ENCODE measurements at regions not wholly inside any gene's neighbourhood (a gene's known extent, or its start where the extent isn't known, plus 50 kb on each side); places are given as distances from the start of the nearest gene placed in this dataset.

DNA sequence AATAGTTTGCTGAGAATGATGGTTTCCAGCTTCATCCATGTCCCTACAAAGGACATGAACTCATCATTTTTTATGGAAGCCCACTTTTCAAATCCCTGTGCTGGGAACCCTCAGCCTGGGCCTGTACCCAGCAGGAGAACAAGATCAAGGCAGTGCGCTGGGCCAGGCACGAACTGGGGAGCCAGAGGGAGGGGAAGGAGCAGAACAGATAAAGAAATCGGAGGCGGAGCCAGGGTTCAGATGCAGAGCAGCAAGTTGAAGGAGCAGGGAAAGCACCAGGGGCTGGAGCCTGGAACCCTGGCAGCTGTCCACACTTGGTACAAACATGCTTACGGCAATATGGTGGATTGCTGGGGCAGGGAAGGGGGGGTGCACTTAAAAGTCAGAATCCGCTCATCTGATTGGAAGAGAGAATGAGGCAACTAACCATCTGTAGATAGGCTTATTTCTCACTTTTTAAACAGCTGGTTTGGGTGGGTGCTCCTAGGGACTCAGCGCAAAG is 107.5 kb downstream of the NOG start:
- no peak for TF ChIP-seq NFIC (IDR thresholded peaks at IDR 0.05)
- TF ChIP-seq USF1 (IDR thresholded peaks at IDR 0.05) = no peak
- TF ChIP-seq REST (IDR thresholded peaks at IDR 0.05; ENCODE audit: low read depth) = no peak
- no peak for TF ChIP-seq CREB1 (IDR thresholded peaks at IDR 0.05; ENCODE audit: low read depth)

- TF ChIP-seq ZBTB7A (IDR thresholded peaks at IDR 0.05; ENCODE audit: low read depth) (no peak), EP300 (IDR thresholded peaks at IDR 0.05; ENCODE audit: borderline replicate concordance) (no peak), FOXM1 (IDR thresholded peaks at IDR 0.05; ENCODE audit: borderline replicate concordance, low read depth) (no peak), USF1 (IDR thresholded peaks at IDR 0.05) (no peak), MAX (IDR thresholded peaks at IDR 0.05) (no peak), YY1 (IDR thresholded peaks at IDR 0.05; ENCODE audit: low read depth) (no peak), TAF1 (IDR thresholded peaks at IDR 0.05; ENCODE audit: low read depth) (no peak), TEAD4 (IDR thresholded peaks at IDR 0.05) (no peak), EGR1 (IDR thresholded peaks at IDR 0.05) (no peak), NFIC (IDR thresholded peaks at IDR 0.05) (no peak), CREB1 (IDR thresholded peaks at IDR 0.05; ENCODE audit: low read depth) (no peak), TCF12 (IDR thresholded peaks at IDR 0.05; ENCODE audit: low read depth) (no peak), RAD21 (IDR thresholded peaks at IDR 0.05; ENCODE audit: low read depth) (no peak), REST (IDR thresholded peaks at IDR 0.05; ENCODE audit: low read depth) (no peak), CEBPB (IDR thresholded peaks at IDR 0.05) (no peak)
Observed at GRCh38 chr17:56707312-56708219, 114.1 kb downstream of the NOG start.

GRCh38 chr17:56708220-56708558 is 114.7 kb downstream of the NOG start:
- no peak for TF ChIP-seq TAF1 (IDR thresholded peaks at IDR 0.05; ENCODE audit: low read depth)
- no peak for TF ChIP-seq RAD21 (IDR thresholded peaks at IDR 0.05; ENCODE audit: low read depth)
- TF ChIP-seq FOXM1 (IDR thresholded peaks at IDR 0.05; ENCODE audit: borderline replicate concordance, low read depth) = no peak
- TF ChIP-seq USF1 (IDR thresholded peaks at IDR 0.05) = no peak
- no peak for TF ChIP-seq CEBPB (IDR thresholded peaks at IDR 0.05)
- TF ChIP-seq CREB1 (IDR thresholded peaks at IDR 0.05; ENCODE audit: low read depth) = no peak
- TF ChIP-seq EP300 (IDR thresholded peaks at IDR 0.05; ENCODE audit: borderline replicate concordance) = no peak
- TF ChIP-seq ZBTB7A (IDR thresholded peaks at IDR 0.05; ENCODE audit: low read depth) = no peak
- no peak for TF ChIP-seq TCF12 (IDR thresholded peaks at IDR 0.05; ENCODE audit: low read depth)
- TF ChIP-seq EGR1 (IDR thresholded peaks at IDR 0.05) = no peak
- TF ChIP-seq TEAD4 (IDR thresholded peaks at IDR 0.05) = no peak
- no peak for TF ChIP-seq NFIC (IDR thresholded peaks at IDR 0.05)
- TF ChIP-seq YY1 (IDR thresholded peaks at IDR 0.05; ENCODE audit: low read depth) = no peak
- no peak for TF ChIP-seq MAX (IDR thresholded peaks at IDR 0.05)
- no peak for TF ChIP-seq REST (IDR thresholded peaks at IDR 0.05; ENCODE audit: low read depth)
